ENCODE measurements at regions not wholly inside any gene's neighbourhood (a gene's known extent, or its start where the extent isn't known, plus 50 kb on each side); places are given as distances from the start of the nearest gene placed in this dataset.
"Not testable (repeated sequence)": the region's sequence is repeated elsewhere in the genome, so short reads cannot be mapped to it uniquely, and the experiment has no call there.

GRCh38 chr14:97031530-97031929 is 234.3 kb downstream of the VRK1 start:
- DNase-seq: no peak

- no peak for DNase-seq
Observed at GRCh38 chr14:97033556-97034081, 236.4 kb downstream of the VRK1 start.

- DNase-seq: no peak
Observed at GRCh38 chr14:97036086-97036852, 239.1 kb downstream of the VRK1 start.

GRCh38 chr14:97039717-97040363 is 242.7 kb downstream of the VRK1 start:
- no peak for DNase-seq

GRCh38 chr14:97046967-97047366 is 249.8 kb downstream of the VRK1 start:
- DNase-seq: no peak

- no peak for DNase-seq
Observed at GRCh38 chr14:97052001-97052400, 254.8 kb downstream of the VRK1 start.

- DNase-seq: no peak
Observed at GRCh38 chr14:97053941-97054340, 256.8 kb downstream of the VRK1 start.

GRCh38 chr14:97055355-97055754 is 258.2 kb downstream of the VRK1 start:
- no peak for DNase-seq

- no peak for DNase-seq
Observed at GRCh38 chr14:97056086-97056485, 258.9 kb downstream of the VRK1 start.

GRCh38 chr14:97057238-97058073 is 260.3 kb downstream of the VRK1 start:
- no peak for DNase-seq

- DNase-seq: no peak
Observed at GRCh38 chr14:97058074-97058467, 260.9 kb downstream of the VRK1 start.

- no peak for DNase-seq
Observed at GRCh38 chr14:97058589-97058988, 261.4 kb downstream of the VRK1 start.

- no peak for DNase-seq
Observed at GRCh38 chr14:97061198-97061597, 264.0 kb downstream of the VRK1 start.

GRCh38 chr14:97061714-97062113 is 264.5 kb downstream of the VRK1 start:
- DNase-seq: no peak

- DNase-seq: no peak
Observed at GRCh38 chr14:97065305-97066067, 268.3 kb downstream of the VRK1 start.

GRCh38 chr14:97066068-97066899 is 269.1 kb downstream of the VRK1 start:
- no peak for DNase-seq

GRCh38 chr14:97068293-97068692 is 271.1 kb downstream of the VRK1 start:
- not testable (repeated sequence) for DNase-seq

- no peak for DNase-seq
Observed at GRCh38 chr14:97070259-97070658, 273.1 kb downstream of the VRK1 start.

GRCh38 chr14:97071177-97071576 is 274.0 kb downstream of the VRK1 start:
- no peak for DNase-seq

GRCh38 chr14:97073622-97074021 is 276.4 kb downstream of the VRK1 start:
- DNase-seq: no peak

- DNase-seq: no peak
Observed at GRCh38 chr14:97074456-97074855, 277.3 kb downstream of the VRK1 start.

- DNase-seq: no peak
Observed at GRCh38 chr14:97074856-97075255, 277.7 kb downstream of the VRK1 start.

All from HCEC 1CT (cell line).